ENCODE measurements at regions not wholly inside any gene's neighbourhood (a gene's known extent, or its start where the extent isn't known, plus 50 kb on each side); places are given as distances from the start of the nearest gene placed in this dataset.

DNA sequence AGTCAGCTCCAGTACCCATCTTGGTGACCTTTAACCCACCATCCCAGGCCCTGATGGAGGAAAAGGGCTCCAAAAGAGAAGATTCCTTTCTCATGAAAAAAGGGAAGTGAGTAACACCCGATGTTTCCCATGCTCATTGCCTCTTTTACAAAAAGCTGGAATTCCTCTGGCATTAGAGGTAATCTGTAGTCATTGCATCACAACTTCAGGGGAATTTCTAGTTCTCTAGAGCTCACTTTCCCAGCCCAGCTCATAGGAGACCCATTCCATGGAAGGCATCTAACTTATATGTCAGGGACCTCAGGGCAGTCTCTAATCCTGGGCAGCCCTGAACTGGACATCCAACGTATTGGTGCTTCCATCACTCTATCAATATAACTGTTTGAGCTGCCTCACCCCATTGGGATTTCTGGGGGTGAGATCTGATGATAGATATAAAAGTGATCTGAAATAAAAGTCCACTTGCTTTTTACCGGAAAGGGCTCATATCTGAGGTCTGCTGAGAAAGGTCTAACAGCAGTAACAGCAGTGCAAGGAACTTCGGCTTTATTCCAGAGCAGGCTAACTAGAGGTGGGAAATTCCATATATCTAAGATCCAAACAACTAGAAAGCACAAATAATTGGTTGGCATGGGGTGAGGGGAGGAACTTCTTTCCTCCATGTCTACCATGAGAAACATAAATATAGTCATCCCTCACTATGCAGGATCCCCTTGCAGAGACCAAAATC is 106.1 kb downstream of the ETAA1 start:
- no peaks in the 10 kb centered on the region for H3K9me3 Mint-ChIP-seq
- H3K9me3 ChIP-seq (ENCODE audit: control insufficient read depth, insufficient read depth, low read length): no peaks in the 10 kb centered on the region
- DNase-seq (no peak), ATAC-seq (no peak)
- no peaks in the 10 kb centered on the region for H3K27me3 ChIP-seq (ENCODE audit: control insufficient read depth, insufficient read depth, low read length)
- TF ChIP-seq, protein P1, sequence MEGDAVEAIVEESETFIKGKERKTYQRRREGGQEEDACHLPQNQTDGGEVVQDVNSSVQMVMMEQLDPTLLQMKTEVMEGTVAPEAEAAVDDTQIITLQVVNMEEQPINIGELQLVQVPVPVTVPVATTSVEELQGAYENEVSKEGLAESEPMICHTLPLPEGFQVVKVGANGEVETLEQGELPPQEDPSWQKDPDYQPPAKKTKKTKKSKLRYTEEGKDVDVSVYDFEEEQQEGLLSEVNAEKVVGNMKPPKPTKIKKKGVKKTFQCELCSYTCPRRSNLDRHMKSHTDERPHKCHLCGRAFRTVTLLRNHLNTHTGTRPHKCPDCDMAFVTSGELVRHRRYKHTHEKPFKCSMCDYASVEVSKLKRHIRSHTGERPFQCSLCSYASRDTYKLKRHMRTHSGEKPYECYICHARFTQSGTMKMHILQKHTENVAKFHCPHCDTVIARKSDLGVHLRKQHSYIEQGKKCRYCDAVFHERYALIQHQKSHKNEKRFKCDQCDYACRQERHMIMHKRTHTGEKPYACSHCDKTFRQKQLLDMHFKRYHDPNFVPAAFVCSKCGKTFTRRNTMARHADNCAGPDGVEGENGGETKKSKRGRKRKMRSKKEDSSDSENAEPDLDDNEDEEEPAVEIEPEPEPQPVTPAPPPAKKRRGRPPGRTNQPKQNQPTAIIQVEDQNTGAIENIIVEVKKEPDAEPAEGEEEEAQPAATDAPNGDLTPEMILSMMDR (IDR thresholded peaks at IDR 0.05): no peak
- H3K27me3 Mint-ChIP-seq (ENCODE audit: low read depth in 2 of 2): peaks cover 9% of the 10 kb centered on the region in 2 donors
- intact Hi-C loops (cut with micrococcal nuclease): no loop called here
- H3K27ac ChIP-seq (ENCODE audit: low read length): no peak overlapping the region
- no peaks in the 10 kb centered on the region for H3K4me1 Mint-ChIP-seq
- no peak overlapping the region for H3K27ac Mint-ChIP-seq
- H3K36me3 Mint-ChIP-seq: no peaks in the 10 kb centered on the region
- H3K4me1 ChIP-seq (ENCODE audit: control insufficient read depth, insufficient read depth, low read length): no peaks in the 10 kb centered on the region
- 78% methylated on average over 3 of the region's 4 CpGs for WGBS (ENCODE audit: insufficient coverage)
- no peak overlapping the region for H3K4me3 Mint-ChIP-seq
- H3K36me3 ChIP-seq (ENCODE audit: control insufficient read depth, insufficient read depth, low read length): no peaks in the 10 kb centered on the region
- no peak overlapping the region for H3K4me3 ChIP-seq (ENCODE audit: low read length)

DNA sequence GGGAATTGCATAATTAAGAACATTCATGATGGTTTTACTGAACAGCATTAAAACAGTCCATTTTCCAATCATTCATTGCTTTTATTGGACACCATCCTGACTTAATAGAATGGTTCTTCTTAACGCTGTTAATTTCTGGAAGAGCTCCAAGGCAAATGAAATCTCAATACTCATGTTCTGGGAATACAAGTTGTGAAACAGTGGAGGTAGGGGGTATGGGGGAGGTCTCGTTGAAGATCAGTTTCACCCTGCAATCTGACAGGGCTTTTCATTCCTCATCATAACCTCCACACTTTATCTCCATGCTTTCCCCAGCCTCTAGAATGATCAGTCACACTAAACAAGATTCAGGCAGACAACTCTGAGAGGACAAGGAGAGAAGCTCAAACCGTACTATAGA is 113.6 kb downstream of the ETAA1 start:
- Histone ChIP-seq H3K27ac (ENCODE audit: low read length) (no peak overlapping the region), H3K4me3 (ENCODE audit: low read length) (no peak overlapping the region), H3K9me3 (ENCODE audit: control insufficient read depth, insufficient read depth, low read length) (no peaks in the 10 kb centered on the region), H3K27me3 (ENCODE audit: control insufficient read depth, insufficient read depth, low read length) (no peaks in the 10 kb centered on the region), H3K4me1 (ENCODE audit: control insufficient read depth, insufficient read depth, low read length) (no peaks in the 10 kb centered on the region), H3K36me3 (ENCODE audit: control insufficient read depth, insufficient read depth, low read length) (no peaks in the 10 kb centered on the region)
- ATAC-seq (no peak), DNase-seq (no peak)
- Mint-ChIP-seq H3K27ac (no peak overlapping the region), H3K27me3 (ENCODE audit: low read depth in 2 of 2) (no peaks in the 10 kb centered on the region), H3K4me1 (no peaks in the 10 kb centered on the region), H3K9me3 (no peaks in the 10 kb centered on the region), H3K36me3 (no peaks in the 10 kb centered on the region), H3K4me3 (no peak overlapping the region)
- WGBS (ENCODE audit: insufficient coverage): 80% methylated on average over 1 of the region's 3 CpGs
- intact Hi-C loops (cut with micrococcal nuclease): no loop called here
- TF ChIP-seq, protein P1 (IDR thresholded peaks at IDR 0.05): no peak

DNA sequence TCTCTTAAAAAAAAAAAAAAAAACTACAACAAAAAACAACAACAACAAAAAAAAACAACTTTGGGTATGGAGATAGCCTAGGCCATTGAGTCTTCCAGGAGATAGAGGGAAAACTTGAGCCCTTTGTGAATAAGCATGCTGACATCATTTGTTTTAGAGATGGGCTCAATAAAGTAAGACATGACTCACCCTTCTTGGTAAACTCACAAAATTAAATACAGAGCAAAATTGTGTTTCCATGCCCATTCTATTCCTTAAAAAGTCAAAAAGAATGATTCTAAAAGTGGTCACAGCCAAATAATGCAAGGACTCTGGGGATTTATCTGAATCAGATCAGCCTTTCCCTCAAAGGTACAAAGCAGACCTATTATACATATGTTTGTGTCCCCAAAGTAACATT is 117.4 kb downstream of the ETAA1 start:
- no peak for DNase-seq
- TF ChIP-seq, protein P1 (IDR thresholded peaks at IDR 0.05): no peak
- Histone ChIP-seq H3K27me3 (ENCODE audit: control insufficient read depth, insufficient read depth, low read length) (no peaks in the 10 kb centered on the region), H3K27ac (ENCODE audit: low read length) (no peak overlapping the region), H3K4me1 (ENCODE audit: control insufficient read depth, insufficient read depth, low read length) (no peaks in the 10 kb centered on the region), H3K9me3 (ENCODE audit: control insufficient read depth, insufficient read depth, low read length) (no peaks in the 10 kb centered on the region), H3K4me3 (ENCODE audit: low read length) (no peak overlapping the region), H3K36me3 (ENCODE audit: control insufficient read depth, insufficient read depth, low read length) (no peaks in the 10 kb centered on the region)
- Mint-ChIP-seq H3K36me3 (no peaks in the 10 kb centered on the region), H3K9me3 (peaks cover 2% of the 10 kb centered on the region in 2 donors), H3K27me3 (ENCODE audit: low read depth in 2 of 2) (no peaks in the 10 kb centered on the region), H3K4me1 (no peaks in the 10 kb centered on the region), H3K27ac (no peak overlapping the region), H3K4me3 (no peak overlapping the region)
- intact Hi-C loops (cut with micrococcal nuclease): no loop called here
- no peak for ATAC-seq

DNA sequence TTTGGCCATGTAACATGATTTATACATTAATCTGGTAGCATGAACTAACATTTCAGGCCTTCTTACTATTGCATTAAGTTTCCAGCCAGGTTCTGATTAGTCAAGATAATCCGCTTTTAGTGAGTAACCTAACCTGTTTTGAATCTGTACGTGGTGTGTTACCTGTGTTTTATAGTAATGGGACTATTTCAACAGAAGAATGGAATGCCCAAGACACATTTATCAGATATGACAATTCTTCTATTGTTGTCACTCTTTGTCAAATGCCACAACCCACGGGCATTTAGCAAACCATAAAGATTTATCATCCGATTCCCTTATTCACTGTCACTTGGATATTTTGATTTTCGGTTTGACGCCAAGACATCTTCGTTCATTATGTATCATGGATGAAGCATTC is 117.9 kb downstream of the ETAA1 start:
- no peak for DNase-seq
- Mint-ChIP-seq H3K27me3 (ENCODE audit: low read depth in 2 of 2) (no peaks in the 10 kb centered on the region), H3K4me3 (no peak overlapping the region), H3K36me3 (no peaks in the 10 kb centered on the region), H3K27ac (no peak overlapping the region), H3K4me1 (no peaks in the 10 kb centered on the region), H3K9me3 (peaks cover 2% of the 10 kb centered on the region in 2 donors)
- intact Hi-C loops (cut with micrococcal nuclease): no loop called here
- Histone ChIP-seq H3K9me3 (ENCODE audit: control insufficient read depth, insufficient read depth, low read length) (no peaks in the 10 kb centered on the region), H3K27me3 (ENCODE audit: control insufficient read depth, insufficient read depth, low read length) (no peaks in the 10 kb centered on the region), H3K4me3 (ENCODE audit: low read length) (no peak overlapping the region), H3K4me1 (ENCODE audit: control insufficient read depth, insufficient read depth, low read length) (no peaks in the 10 kb centered on the region), H3K27ac (ENCODE audit: low read length) (no peak overlapping the region), H3K36me3 (ENCODE audit: control insufficient read depth, insufficient read depth, low read length) (no peaks in the 10 kb centered on the region)
- TF ChIP-seq, protein P1 (IDR thresholded peaks at IDR 0.05): no peak
- WGBS (ENCODE audit: insufficient coverage): 93% methylated on average over 6 of the region's 7 CpGs
- ATAC-seq: no peak

Measured in natural killer cell (primary cell).